ENCODE measurements at regions not wholly inside any gene's neighbourhood (a gene's known extent, or its start where the extent isn't known, plus 50 kb on each side); places are given as distances from the start of the nearest gene placed in this dataset.

GRCh38 chr5:15064396-15064795 lies 192.8 kb upstream of the ANKH start:
- H3K4me3 ChIP-seq: no peak overlapping the region
- TF ChIP-seq RNF2 (IDR thresholded peaks at IDR 0.05) (no peak), KLF1 (tag; IDR thresholded peaks at IDR 0.05) (no peak), ZNF57 (CRISPR knock-in tag; IDR thresholded peaks at IDR 0.05) (no peak), DDX20 (tag; IDR thresholded peaks at IDR 0.05; ENCODE audit: low read depth) (no peak), SREBF1 (IDR thresholded peaks at IDR 0.05; ENCODE audit: borderline replicate concordance, low read depth, low read length) (no peak), NFE2L1 (tag; IDR thresholded peaks at IDR 0.05; ENCODE audit: borderline replicate concordance, low read depth) (no peak), DLX4 (CRISPR knock-in tag; IDR thresholded peaks at IDR 0.05) (no peak), MTA3 (IDR thresholded peaks at IDR 0.05; ENCODE audit: borderline replicate concordance) (no peak), SRSF9 (IDR thresholded peaks at IDR 0.05; ENCODE audit: borderline replicate concordance, low read depth, low read length) (no peak), U2AF2 (optimal IDR thresholded peaks at IDR 0.05; ENCODE audit: low read depth, low read length) (no peak)
- no TSS peak for BruUV-seq (replicated peaks)
- 0% methylated on average over 2 of the region's 2 CpGs for WGBS (ENCODE audit: insufficient coverage, low coverage, missing lambda C conversion rate)
- H3K4me2 ChIP-seq (ENCODE audit: insufficient read depth, low read length): no peak overlapping the region
- H3K79me2 ChIP-seq (ENCODE audit: control insufficient read depth, insufficient read depth, low read length): no peaks in the 10 kb centered on the region
- FAIRE-seq (no peak), ATAC-seq (no peak), DNase-seq (ENCODE audit: extremely low read depth in 1 of 4, low spot score in 3 of 4) (no peak)
- H4K20me1 ChIP-seq (replicated peaks; ENCODE audit: control insufficient read depth, insufficient read depth, low read length): no peaks in the 10 kb centered on the region
- H3K27ac ChIP-seq (ENCODE audit: extremely low read depth, low read depth, low read length): no peak overlapping the region
- in situ Hi-C loops (cut with MboI): no loop called here
- no peak overlapping the region for H2AFZ ChIP-seq (ENCODE audit: low read depth, low read length)
- no peaks in the 10 kb centered on the region for H3K4me1 ChIP-seq (replicated peaks in 1 of 2; ENCODE audit: control insufficient read depth in 2 of 2, insufficient read depth in 2 of 2, low read length in 2 of 2)
- CTCF ChIA-PET (ENCODE audit: low intra/inter-chr PET ratio): no interaction called here
- H3K9ac ChIP-seq (ENCODE audit: insufficient read depth in 1 of 2, low read depth in 2 of 2, low read length in 2 of 2): no peak overlapping the region
- H3K9me1 ChIP-seq (ENCODE audit: control insufficient read depth, insufficient read depth, low read length): no peaks in the 10 kb centered on the region
- H3K9me3 ChIP-seq (replicated peaks; ENCODE audit: control insufficient read depth, insufficient read depth, low read depth, low read length): no peaks in the 10 kb centered on the region
- intact Hi-C loops (cut with micrococcal nuclease): no loop called here
- H3K27me3 ChIP-seq (ENCODE audit: control insufficient read depth in 2 of 2, insufficient read depth in 2 of 2, low read length in 2 of 2): no peaks in the 10 kb centered on the region
- H3K36me3 ChIP-seq (ENCODE audit: control insufficient read depth, insufficient read depth, low read length): no peaks in the 10 kb centered on the region
- POLR2A ChIA-PET: no interaction called here

Data from K562 (cell line).